Suprapubic skin (tissue), 4 donors: ENCODE measurements at regions not wholly inside any gene's neighbourhood (a gene's known extent, or its start where the extent isn't known, plus 50 kb on each side); places are given as distances from the start of the nearest gene placed in this dataset.
A peak's percentile ranks its signal among the peaks of the same experiment; 100 is the strongest.

Experiments used
- DNase-seq, 2 donors: peaks; one replicate each; pipeline ENCODE4 v3.0.0-alpha.2; 2019; ENCODE audit warnings: low spot score in 2 of 2
- H3K27ac ChIP-seq: fragments of 200-600 bp; sonication (generic); one replicate; pipeline ENCODE4 v1.5.1; 2019
- H3K27me3 ChIP-seq: fragments of 200-600 bp; sonication (generic); one replicate; pipeline ENCODE4 v1.5.1; 2019
- H3K36me3 ChIP-seq: fragments of 200-600 bp; sonication (generic); one replicate; pipeline ENCODE4 v1.5.1; 2019
- H3K4me1 ChIP-seq: fragments of 200-600 bp; sonication (generic); one replicate; pipeline ENCODE4 v1.5.1; 2019
- H3K4me3 ChIP-seq: fragments of 200-600 bp; sonication (generic); one replicate; pipeline ENCODE4 v1.5.1; 2019; ENCODE audit warnings: mild to moderate bottlenecking
- H3K9me3 ChIP-seq: fragments of 200-600 bp; sonication (generic); one replicate; pipeline ENCODE4 v1.5.1; 2019
- CTCF ChIP-seq, 2 donors: fragments of 200-600 bp in 1 of 2; fragments of 450-650 bp in 1 of 2; sonication (generic) in 1 of 2; IDR thresholded peaks; one replicate each; pipeline ENCODE4 v1.5.1; 2016 to 2019; ENCODE audit warnings: antibody characterized with exemption in 2 of 2, mild to moderate bottlenecking in 1 of 2, moderate library complexity in 1 of 2
- EP300 ChIP-seq: sonication (generic); formaldehyde crosslinking; IDR thresholded peaks from one replicate; pipeline ENCODE4 v1.6.1; 2017; ENCODE audit warnings: antibody characterized with exemption
- POLR2A ChIP-seq, 2 donors: fragments of 450-650 bp; IDR thresholded peaks; one replicate each; pipeline ENCODE4 v1.6.1; 2017; ENCODE audit warnings: antibody characterized with exemption in 2 of 2, mild to moderate bottlenecking in 2 of 2, moderate library complexity in 2 of 2
- POLR2AphosphoS5 ChIP-seq, 3 donors: sonication (generic); formaldehyde crosslinking; IDR thresholded peaks; one replicate each; pipeline ENCODE4 v1.6.1; 2017; ENCODE audit warnings: antibody characterized with exemption in 3 of 3
- WGBS: methylation state at CpG from one replicate; pipeline ENCODE4 v1.1.5; 2018; 5-methylcytosine and 5-hydroxymethylcytosine counted together

GRCh38 chr15:31442226-31442625, 115.6 kb downstream of the KLF13 start:
- Histone ChIP-seq H3K27ac (peak overlapping the region; percentile 82), H3K4me1 (peaks cover 46% of the 10 kb centered on the region), H3K27me3 (no peaks in the 10 kb centered on the region), H3K36me3 (no peaks in the 10 kb centered on the region), H3K4me3 (no peak overlapping the region), H3K9me3 (no peaks in the 10 kb centered on the region)
- no peak for TF ChIP-seq POLR2AphosphoS5 (IDR thresholded peaks at IDR 0.05)
- TF ChIP-seq EP300 = no peak
- no peak for TF ChIP-seq CTCF (IDR thresholded peaks at IDR 0.05)
- TF ChIP-seq POLR2A (IDR thresholded peaks at IDR 0.05) = no peak
- 59% methylated on average over 8 of the region's 9 CpGs for WGBS
- DNase-seq = peak in 1 of 2 donors; percentile 66

- no peaks in the 10 kb centered on the region for H3K9me3 ChIP-seq
- peak in 1 of 2 donors; percentile 82 for DNase-seq
- peak overlapping the region; percentile 82 for H3K27ac ChIP-seq
- no peaks in the 10 kb centered on the region for H3K36me3 ChIP-seq
- peaks cover 42% of the 10 kb centered on the region for H3K4me1 ChIP-seq
- peak in 1 of 2 donors; percentile 12 for TF ChIP-seq POLR2A (IDR thresholded peaks at IDR 0.05)
- TF ChIP-seq EP300 = no peak
- TF ChIP-seq CTCF (IDR thresholded peaks at IDR 0.05) = peak; percentile 8 to 41
- no peak overlapping the region for H3K4me3 ChIP-seq
- H3K27me3 ChIP-seq = no peaks in the 10 kb centered on the region
- 31% methylated on average over 4 of the region's 4 CpGs for WGBS
Measured at GRCh38 chr15:31442699-31443111, 116.1 kb downstream of the KLF13 start.

GRCh38 chr15:31444844-31445243, 118.2 kb downstream of the KLF13 start:
- Histone ChIP-seq H3K4me3 (no peak overlapping the region), H3K4me1 (peaks cover 50% of the 10 kb centered on the region), H3K27ac (no peak overlapping the region), H3K27me3 (no peaks in the 10 kb centered on the region), H3K9me3 (no peaks in the 10 kb centered on the region), H3K36me3 (no peaks in the 10 kb centered on the region)
- DNase-seq = no peak
- WGBS = 89% methylated on average over 3 of the region's 3 CpGs
- TF ChIP-seq POLR2AphosphoS5 (IDR thresholded peaks at IDR 0.05) (no peak), CTCF (IDR thresholded peaks at IDR 0.05) (no peak), EP300 (no peak), POLR2A (IDR thresholded peaks at IDR 0.05) (no peak)

GRCh38 chr15:31446546-31446945, 119.9 kb downstream of the KLF13 start:
- H3K27ac ChIP-seq = no peak overlapping the region

More at GRCh38 chr15:31446546-31446945, 119.9 kb downstream of the KLF13 start:
- H3K9me3 ChIP-seq = no peaks in the 10 kb centered on the region
- H3K4me1 ChIP-seq = peaks cover 35% of the 10 kb centered on the region
- no peak for DNase-seq
- no peak for TF ChIP-seq POLR2A (IDR thresholded peaks at IDR 0.05)
- no peak for TF ChIP-seq CTCF (IDR thresholded peaks at IDR 0.05)
- TF ChIP-seq POLR2AphosphoS5 (IDR thresholded peaks at IDR 0.05) = no peak
- no peak for TF ChIP-seq EP300
- no peak overlapping the region for H3K4me3 ChIP-seq
- no peaks in the 10 kb centered on the region for H3K27me3 ChIP-seq
- 76% methylated on average over 7 of the region's 7 CpGs for WGBS
- H3K36me3 ChIP-seq = no peaks in the 10 kb centered on the region
